ENCODE measurements at regions not wholly inside any gene's neighbourhood (a gene's known extent, or its start where the extent isn't known, plus 50 kb on each side); places are given as distances from the start of the nearest gene placed in this dataset.
A peak's percentile ranks its signal among the peaks of the same experiment; 100 is the strongest.

DNA sequence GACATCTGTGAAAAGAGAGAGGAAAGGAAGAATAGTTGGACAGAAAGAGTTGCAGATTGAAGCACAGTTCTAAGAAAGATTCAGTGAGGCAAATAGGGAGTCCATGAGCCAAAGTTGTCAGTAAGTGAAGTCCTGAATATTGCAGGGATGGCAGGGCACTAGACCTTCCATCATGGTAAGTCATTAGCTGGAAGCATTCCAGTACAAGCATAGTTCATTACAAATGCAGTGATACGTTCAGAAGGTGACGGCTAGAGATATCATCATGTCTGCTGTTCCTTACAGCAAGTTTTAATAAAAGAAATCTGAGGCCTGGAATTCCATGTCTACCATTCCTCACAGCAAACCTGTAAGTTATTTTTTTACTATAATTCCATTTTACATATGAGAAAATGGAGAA lies 720.1 kb downstream of the GBE1 start:
- DNase-seq, result no peak

DNA sequence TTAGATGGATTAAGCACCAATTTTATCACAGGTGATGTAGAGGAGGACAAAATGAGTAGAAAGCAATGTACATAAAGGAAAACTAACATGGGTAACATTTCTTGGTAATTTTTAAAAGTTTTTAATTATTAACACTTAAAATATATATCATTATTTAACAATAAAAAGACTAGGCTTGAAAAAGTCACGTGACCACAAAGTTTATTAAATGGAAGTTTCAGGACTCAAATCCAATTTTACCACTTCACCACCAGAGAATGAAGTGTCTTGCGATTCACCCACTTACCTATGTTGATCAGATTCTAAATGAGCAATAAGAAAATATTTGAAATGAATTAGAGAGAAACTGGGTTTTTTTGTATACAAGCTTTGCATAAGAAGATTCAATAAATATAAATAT lies 721.3 kb downstream of the GBE1 start:
- no peak for DNase-seq

- DNase-seq, result no peak
Measured at GRCh38 chr3:81033684-81034083, 727.8 kb downstream of the GBE1 start.

GRCh38 chr3:81033185-81033584 lies 728.3 kb downstream of the GBE1 start:
- DNase-seq, result no peak

DNA sequence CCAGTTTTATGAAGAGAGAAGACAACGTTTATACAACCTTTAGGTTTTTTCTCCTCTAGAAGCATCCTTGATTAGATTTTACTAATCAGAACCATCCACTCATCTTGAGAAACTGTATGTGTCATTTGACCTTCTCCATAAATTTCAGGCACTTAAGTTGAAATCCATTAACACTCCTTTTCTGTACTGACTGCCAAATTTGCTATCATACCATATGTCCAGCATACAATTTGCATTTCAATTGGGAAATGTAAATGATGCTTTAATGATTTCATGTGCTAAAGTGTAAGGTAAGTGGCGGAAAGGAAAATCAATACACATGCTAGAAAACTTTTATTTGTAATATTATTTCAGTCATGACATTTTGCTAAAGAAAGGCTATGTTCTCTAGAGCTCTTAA lies 731.6 kb downstream of the GBE1 start:
- DNase-seq, result no peak

DNA sequence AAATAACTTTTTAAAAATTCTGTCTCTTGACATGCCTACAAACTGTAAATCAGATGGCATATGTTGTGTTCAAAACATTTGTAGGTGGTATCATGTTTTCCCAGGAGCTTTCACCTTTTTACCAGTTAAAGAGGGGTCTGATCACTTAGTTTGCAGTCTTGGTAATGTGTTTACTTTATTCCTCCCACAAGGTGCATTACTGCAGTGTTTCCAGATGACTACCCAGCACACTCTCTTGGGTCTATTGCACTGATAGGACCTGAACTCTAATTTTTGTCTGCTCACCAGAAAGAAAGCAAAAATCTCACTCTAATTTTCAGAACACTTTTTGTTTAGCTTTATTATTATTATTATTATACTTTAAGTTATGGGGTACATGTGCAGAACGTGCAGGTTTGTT lies 734.1 kb downstream of the GBE1 start:
- DNase-seq, result no peak

- DNase-seq, result no peak
Measured at GRCh38 chr3:81024560-81024959, 736.9 kb downstream of the GBE1 start.

DNA sequence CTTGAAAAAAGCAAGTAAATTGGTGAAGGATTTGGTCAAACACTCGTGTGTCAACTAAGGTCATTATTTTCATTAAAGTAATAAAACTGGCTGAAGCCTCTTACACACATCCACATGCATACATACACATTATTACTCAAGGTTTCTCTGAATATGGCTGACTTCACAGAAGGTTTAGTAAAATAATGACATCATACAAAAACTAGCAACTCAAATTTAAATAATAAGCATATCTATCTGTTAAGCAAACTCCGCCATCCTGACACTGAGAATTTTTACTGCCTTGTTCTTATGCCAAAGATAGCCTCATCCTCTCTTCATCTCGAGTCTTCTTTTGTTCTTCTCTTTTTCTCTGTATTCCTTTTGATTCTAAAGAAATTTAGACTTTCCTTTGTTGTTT lies 739.1 kb downstream of the GBE1 start:
- DNase-seq, result no peak

DNA sequence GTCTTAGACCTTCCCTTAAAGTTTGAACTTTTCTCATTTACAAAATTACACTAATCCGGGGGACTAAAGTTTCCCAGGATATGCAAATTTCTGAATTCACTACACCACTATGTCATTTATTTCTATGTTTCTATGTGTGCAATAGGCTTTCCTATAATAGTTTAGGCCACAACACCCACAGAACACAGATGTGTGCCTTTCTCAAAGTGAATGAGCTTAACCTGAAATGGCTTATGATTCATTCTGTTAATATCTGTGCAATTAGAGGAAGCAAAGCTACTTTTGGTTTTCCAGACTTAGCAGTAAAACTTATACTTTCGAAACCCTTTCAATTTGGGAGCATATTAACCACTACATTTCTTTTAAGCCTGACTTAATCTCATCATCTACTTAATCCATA lies 748.1 kb downstream of the GBE1 start:
- no peak for DNase-seq

DNA sequence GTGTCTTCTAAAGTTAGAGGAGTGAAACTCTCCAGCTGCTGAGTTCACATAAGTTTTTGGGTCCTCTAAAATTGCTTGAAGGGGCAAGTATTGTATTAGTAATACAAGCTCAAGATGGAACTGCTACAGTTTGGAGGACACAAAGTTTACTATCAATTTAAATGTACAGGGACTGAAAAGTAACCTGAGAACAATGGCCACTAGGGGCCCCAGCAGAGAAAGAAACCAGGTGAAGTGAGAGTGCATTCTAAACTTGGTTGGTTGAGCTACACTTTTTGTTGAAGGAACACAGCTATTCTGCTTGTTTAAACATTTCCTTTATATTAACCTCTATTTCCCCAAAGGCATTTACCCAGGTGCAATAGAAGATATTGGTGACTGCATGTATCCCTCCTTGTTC lies 755.5 kb downstream of the GBE1 start:
- no peak for DNase-seq

GRCh38 chr3:81003817-81004216 lies 757.6 kb downstream of the GBE1 start:
- DNase-seq, result no peak

DNA sequence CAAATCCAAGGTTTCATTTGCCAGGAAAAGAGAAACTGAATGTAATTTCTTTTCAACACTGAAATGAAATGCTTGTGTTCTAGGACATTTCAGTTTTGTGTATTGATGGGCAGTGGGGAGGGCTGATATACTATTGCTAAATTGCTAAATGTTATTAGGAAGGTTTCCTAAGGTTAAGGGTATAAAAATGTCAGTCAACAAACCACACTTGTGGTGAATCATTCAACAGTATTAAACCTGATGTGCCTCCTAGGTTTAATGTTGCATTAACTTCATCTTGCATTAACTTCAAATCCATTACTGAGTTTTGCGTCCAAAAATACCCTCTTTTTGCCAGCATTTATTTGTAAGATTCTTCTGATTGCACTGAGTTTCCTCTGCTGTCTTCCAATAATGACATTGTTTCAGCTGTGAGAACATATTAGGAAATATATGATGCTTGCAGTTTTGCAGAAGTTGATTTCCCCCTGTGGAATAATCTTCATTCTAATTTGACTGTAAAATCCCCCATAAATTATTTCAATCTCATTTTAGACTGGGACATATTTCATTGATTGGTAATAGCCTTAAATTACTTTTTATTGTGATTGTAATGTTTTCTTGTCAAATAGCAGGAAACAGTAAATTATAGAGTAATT lies 758.3 kb downstream of the GBE1 start:
- DNase-seq, result no peak

DNA sequence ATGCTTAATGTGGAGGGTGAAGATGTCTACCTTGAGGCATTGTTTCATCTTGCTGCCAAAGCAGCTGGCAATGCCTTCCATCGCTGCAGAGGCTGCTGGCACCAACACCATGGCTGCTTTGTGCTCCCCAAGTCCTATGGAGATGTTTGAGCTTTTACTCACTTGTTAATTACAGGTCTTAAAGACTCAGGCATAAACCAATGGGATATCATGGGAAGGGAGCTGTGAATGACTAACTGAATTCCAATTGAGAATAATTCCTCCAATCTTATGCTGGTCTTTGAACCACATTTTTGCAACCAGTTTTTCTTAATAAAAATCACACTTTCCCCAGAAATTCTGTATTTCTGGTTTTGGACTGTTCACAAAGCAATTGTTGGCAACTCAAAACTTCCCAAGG lies 762.0 kb downstream of the GBE1 start:
- DNase-seq, result no peak

DNA sequence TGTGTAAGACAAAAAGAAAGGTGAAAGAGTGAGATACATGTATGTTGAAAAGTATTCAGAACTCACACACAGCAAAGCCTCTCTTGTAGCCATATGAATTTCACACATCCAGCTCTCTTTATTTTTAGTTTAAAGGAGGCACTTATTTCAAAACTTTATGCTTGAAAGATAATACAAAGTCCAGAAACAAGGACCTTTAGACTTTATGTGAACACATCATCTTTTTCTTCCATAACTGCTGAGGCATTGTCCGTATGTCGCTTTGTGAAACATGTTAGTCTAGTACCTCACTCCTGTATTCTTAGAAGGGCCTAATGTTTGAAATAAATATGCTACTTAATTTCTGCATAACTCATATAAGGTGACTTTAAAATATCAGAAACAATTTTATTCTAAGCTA lies 763.4 kb downstream of the GBE1 start:
- no peak for DNase-seq

- DNase-seq, result no peak
Measured at GRCh38 chr3:80997622-80998021, 763.8 kb downstream of the GBE1 start.

DNA sequence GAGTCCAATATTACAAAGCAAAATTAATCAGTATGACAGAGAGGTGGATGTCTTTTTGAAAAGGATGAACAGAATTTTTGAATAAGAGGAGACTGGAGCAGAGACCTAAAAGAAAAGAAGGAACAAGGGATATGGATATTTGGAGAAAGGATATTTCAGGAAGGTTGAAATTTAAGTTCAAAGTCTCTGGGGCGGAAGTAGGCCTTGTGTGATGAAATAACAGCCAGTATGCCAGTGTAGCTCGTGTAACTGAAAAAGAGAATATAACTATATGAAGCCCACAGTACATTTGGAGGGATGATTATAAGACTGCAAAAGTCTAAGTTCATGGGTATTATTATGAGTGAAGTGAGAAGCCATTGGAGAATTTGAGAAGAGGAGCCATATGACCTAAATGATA lies 766.7 kb downstream of the GBE1 start:
- no peak for DNase-seq

DNA sequence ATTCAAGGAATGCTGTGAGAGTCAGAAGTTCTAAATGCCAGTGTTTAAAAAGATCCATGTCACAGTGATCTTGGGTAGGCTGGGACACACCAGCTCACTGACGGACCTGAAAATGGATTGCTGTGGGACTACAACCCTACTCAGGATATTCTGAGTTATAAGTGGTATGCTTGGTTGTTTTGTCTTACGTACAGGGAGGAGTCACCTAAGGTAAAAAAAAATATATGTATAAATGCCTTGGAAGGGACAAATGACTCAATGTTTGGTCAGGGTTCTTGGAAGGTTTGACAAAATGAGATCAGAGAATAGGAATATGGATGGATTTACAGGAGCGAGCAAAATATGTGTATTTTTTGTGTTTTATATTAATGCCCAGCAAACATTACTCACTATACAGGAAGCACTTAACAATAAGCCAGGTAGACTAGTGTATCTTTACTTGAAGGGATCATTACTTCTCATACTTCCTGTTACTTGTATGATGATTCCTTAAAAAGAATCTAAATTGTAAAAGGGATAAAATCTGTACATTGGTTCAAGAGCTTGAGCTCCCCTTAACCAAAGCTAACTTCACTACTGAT lies 767.3 kb downstream of the GBE1 start:
- DNase-seq, result no peak

GRCh38 chr3:80993241-80993945 lies 768.1 kb downstream of the GBE1 start:
- DNase-seq, result no peak

DNA sequence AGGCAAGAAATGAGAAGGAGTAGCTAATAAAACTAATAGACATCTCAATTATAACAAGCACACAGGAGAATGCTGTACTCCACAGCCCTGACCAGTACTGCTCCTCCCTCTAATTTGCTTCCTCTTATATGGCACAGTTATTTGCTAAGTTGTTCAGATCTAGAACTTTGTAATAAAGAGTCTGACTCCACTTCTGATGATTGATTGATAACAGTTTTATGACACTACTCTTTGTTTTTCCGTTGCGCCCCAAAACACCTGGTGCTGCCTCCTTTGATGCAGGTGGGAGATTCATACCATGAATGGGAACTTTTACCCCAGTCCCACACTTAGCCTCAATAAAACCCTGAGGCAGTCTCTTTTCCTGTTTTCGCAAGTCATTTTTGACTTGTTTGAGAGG lies 777.7 kb downstream of the GBE1 start:
- peak; percentile 34 for DNase-seq

DNA sequence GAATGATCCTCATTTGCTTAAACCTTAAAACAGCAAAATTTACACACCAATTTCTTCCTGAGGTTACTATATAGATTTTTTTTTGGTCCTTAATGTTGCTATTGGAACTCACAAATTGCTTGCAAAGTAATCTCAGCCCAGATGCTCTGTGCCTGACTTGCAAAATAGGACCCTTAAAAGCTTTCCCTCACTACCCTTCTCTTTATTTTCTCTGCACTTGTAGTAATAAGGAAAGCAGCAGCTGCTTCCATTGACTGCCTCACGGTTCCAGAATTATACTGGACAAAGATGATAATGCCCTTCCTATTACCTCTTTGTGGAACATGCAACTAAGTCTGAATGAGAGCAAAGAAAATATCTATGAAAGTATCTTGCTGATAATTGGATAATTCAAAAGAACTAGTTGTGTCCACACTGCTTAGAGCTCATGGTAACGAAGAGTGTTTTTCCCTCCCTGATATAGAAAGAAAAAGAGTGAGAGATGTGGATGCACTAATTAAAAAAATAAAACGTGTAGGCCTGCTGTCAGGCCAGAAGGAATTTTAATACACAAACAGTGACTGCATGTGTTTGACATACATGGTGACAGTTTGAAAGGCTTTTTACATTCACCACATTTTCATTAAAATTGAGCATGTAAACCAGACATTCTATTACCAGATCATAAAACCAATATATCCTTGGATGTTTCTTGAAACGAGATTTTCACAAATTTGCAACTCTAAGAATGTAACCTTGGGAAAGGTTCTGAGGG lies 783.1 kb downstream of the GBE1 start:
- no peak for DNase-seq

GRCh38 chr3:80970292-80970691 lies 791.2 kb downstream of the GBE1 start:
- DNase-seq, result no peak

DNA sequence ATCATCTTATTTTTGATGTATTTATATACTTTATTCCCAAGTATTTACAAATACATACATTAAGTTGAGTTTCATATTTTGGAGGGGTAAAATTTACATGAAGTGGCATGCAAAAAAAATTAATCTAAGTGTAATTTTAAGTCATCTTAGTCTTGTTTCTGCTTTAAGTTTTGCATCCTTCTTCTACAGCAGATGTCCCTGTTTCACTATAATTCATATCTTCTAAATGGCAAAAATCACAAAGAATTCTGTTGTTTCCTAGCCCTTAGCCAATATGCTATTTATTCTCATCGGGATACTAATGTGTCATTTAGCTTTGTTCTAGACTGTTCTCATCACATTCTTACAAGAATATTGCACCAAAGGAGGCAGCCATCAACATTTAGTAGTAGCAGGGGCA lies 831.9 kb downstream of the GBE1 start:
- no peak for DNase-seq

- DNase-seq, result no peak
Measured at GRCh38 chr3:80914854-80915253, 846.6 kb downstream of the GBE1 start.

GRCh38 chr3:80898211-80898610 lies 863.2 kb downstream of the GBE1 start:
- DNase-seq, result no peak
